ENCODE measurements at regions not wholly inside any gene's neighbourhood (a gene's known extent, or its start where the extent isn't known, plus 50 kb on each side); places are given as distances from the start of the nearest gene placed in this dataset.

DNA sequence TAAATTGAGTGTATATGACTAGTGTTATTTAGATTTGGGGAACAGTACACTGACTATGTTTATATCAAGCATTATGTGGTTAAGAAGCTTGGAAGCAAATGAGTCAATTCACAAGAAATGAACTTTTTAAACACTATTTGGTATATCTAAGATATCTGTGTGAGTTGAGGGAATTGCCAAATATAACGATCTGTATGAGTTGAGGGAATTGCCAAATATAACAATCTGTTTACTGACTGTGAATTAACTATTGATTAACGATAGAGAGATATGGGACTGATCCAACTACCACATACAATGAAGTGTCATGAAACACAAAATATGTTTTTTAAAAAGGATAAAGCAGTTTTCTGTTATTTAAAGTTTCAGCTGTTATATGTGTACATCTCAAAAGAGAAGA, 301.4 kb downstream of the TENT4A start:
- DNase-seq (ENCODE audit: low spot score): no peak

DNA sequence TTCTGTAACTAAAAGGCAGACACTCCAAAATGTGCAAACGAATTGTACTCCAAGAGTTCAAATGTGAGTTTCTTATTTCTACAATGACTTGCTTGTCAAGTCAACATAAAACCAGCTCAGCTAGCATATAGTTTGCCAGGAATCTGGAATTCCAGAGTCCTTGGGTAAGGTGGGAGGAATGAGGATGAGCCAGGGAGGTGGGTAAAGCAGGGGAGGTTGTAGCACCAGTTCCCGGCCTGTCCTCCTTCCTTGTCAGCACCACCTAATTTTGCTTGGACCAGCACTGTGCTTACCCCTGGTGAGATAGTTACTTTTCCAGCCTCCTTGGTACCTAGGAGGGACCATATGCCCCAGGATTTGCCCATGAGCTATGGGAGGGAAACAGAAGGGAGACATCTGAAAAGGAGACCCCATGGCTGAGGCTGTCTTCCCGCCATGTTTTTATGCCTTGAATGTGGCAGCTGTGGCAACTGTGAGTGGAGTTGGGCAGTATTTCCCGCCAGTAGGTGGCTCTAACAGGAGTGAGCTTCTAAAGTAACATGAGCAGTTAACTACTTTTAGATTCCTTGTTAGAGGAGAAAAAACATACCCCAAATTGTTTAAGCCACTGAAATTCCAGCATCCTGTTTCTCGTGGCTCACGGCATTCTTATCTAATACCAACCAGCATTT, 302.5 kb downstream of the TENT4A start:
- peak; percentile 23 for DNase-seq (ENCODE audit: low spot score)

DNA sequence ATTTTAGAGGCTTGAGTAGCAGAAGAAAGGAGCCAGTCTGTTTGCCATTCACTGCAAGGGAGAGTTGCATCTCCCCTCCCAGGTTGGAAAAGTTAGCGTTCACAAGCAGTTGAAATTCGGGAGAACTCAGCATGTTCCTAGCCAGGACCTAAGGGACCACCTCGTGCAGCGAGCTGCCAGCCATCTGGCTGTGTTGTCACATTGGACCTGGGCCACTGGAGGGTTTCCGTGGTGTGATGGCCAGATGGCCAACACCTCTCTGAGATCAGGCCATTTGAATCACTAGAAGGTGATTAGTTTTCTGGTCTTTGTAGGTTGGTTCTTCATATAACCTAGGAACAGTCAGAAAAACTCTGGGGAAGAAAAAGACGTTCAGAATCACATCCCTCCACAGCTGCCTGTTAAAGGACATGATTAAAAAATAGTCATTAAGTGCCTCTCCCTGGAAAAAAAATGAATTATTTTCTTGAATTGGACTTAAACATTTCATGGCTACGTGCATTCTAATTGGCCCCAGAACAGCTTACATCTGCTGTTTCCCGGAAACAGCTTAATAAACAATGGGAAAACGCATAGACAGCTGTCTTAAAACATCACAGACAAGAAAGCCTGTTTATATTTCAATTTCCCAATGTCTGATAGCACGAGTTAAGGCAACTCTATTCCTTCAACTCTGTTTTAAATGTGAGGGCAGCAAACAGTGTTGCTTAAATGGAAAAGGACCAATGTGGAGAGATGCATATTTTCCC, 303.9 kb downstream of the TENT4A start:
- no peak for DNase-seq (ENCODE audit: low spot score)

DNA sequence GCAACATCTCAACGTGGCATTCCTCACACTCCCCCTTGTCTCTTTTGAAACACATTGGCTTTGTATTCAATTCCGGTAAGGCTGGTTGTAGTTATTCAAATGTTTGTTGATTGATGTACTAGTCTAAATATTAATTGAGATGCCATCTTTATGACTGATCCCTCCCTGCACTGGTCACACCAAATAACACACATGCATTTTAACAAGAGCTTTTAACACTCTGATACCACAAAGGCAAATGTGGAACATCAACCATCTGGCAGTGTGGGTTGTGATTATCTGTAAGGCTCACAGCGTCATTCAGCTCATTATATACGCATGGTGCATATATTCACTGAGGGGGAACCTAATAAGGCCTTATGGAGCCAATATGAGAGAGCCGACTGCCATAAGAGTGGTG, 305.0 kb downstream of the TENT4A start:
- no peak for DNase-seq (ENCODE audit: low spot score)

DNA sequence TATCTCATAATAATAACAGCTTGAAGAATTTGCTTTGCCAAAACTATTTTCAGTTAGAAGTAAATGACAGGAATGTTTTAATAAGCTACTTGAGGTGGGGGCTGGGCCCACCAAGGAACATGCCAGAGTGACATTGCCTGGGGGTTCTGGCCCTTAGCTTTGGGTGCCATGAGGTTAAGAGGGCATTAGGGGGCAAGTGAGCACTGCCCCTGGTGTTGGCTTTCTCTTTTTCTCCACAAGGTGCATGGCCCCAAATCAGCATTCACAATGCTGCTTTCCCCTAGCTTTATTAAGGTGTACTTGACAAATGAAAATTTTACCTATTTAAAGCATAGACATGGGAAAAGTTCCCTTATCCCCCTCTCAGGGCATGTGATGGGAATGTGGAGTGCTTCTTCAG, 305.4 kb downstream of the TENT4A start:
- no peak for DNase-seq (ENCODE audit: low spot score)

DNA sequence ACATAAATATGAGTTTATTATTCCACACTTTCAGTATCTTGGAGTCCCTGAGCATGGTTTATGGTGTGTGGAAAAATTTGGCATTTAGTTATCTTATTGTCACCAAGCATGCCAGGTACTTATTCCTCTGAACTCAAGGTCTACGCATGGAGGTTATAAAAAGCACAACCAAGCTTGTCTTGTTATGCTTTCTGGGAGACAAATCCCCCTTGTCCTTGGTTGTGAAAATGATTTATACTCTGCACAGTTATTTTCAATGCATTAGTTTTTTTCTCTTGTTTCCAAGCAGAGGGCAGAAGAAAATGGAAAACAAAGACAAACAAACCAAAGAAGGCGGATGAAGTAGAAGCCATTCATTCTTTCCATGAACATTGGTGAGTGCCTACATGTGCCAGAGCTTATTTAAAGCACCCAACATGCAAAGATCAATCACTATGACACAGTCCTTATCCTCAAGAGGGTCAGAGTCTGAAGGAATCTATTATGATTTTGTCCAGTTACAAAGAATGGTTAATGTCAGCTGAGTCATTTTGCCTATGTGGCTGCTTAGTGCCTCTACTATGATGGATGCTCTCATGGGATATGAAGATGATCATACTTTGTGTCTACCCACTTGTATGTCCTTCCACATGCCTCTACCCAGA, 323.1 kb downstream of the TENT4A start:
- DNase-seq (ENCODE audit: low spot score): no peak

DNA sequence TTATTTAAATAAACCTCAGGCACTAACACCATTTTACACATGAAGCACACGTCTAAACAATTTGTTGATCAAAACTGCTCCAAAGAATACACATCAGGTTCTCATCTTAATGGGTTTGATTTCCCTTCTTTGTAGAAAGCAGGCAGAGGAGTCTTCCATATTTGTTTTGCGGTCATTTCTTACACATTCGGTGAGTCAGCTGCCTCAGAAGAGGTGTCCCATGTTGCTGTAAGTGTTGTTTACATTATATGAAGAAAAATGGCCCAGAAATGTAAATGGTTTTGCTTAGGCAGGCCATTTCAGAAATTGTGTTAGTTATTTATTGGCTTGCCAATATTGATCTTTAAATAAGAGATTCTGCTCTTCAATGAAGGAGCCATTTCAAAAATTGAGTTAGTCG, 325.8 kb downstream of the TENT4A start:
- no peak for DNase-seq (ENCODE audit: low spot score)

DNA sequence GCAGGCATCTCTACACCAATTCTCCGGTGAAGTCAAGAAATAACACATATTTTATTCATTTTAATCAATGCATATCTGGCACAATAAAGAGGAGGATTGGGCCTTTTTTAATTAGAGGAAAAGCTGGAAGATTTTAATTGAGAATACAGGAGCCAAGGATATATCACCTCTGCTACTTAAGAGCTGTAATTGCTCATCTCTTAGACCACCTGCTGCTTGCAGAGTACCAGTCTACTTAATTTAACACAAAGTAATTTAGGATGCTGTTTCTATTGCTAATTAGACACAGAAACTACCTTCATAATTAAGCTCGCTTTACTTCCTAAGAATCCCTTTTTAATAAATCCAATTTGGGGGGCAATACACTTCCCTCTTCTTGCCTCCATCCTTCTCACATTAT, 326.9 kb downstream of the TENT4A start:
- no peak for DNase-seq (ENCODE audit: low spot score)

DNA sequence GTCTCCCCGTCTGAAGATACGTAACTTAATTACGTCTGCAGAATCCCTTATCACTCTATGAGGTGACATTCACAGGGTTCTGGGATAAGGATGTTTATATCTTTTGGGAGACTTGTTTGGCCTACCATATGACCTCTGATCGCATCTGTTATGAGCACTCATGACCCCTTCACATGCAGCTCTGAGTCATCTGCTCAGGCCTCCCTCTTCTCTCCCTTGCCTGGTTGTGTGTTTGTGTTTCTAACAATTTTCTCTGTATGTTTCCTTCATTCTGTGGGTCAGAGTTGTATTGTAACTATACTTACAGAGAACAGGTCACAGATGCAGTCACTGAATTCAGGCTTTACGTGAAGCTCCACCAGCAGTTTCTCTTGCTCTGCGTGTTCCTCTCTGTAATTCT, 330.6 kb downstream of the TENT4A start:
- DNase-seq (ENCODE audit: low spot score): no peak

DNA sequence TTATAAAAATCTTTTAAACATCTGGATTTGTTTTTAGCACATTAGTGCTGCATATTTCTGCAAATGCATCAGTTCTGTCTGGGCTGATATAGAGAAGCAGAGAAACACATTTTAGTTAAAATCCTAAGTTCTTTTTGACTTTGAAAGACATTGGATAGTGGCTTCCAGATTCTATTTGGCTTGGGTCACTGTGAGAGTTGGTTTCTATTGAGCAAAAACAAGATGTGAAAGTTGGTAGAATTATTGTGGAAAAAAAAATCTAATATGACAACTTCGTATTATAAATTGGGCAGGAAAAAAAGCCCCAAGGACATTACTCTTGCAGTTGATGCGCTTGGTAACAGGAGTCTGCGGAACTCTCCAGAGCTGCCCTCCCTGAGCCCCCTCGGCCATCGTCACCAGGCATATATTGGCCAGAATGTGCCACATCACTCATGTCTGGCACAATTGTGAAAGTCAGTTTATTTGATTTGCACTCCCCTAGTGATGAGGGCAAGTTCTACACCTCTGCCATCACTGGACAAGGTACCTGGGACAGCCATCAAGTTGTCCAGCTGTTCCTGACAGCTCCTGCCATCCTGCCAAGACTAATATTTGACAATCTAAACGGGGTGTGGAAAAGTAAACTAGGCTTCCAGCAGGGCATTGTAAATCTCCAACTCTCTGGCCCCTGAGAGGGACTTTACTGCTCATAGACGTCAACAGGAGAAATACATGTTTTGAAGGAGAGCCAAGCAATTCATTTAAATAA, 334.5 kb downstream of the TENT4A start:
- DNase-seq (ENCODE audit: low spot score): no peak

DNA sequence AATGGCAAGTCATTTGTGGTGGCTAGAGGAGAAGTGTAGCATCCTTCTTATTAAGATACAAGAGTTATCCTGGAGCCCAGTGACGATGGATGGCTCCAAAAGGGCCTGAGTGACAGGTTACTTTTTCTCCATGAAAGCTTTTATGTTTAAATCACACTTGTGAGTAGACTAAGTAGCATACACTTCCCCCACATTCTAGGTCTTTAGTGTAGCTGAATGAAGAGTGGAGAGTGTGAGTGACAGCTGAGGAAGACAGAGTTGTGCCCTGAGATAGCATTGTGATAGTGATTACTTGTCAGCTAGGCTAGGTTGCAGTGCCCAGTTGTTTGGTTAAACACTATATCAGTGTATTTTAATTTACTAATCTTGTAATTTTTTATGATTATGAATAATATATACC, 337.8 kb downstream of the TENT4A start:
- no peak for DNase-seq (ENCODE audit: low spot score)

DNA sequence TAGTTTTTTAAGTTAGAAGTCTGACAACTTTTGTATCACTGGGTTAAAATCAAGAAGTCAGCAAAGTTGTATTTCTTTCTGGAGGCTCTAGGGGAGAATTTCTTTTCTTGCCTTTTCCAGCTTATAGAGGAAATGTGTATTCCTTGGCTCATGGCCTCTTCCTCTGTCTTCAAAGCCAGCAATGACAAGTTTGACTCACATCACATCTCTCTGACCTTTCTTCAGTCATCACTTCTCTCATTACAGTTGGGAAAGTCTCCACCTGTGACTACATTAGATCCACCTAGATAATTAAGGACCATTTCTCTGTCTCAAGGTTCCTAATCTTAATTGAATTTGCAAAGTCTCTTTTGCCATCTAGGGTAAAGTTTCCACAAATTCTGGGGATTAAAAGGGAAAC, 339.9 kb downstream of the TENT4A start:
- DNase-seq (ENCODE audit: low spot score): no peak

DNA sequence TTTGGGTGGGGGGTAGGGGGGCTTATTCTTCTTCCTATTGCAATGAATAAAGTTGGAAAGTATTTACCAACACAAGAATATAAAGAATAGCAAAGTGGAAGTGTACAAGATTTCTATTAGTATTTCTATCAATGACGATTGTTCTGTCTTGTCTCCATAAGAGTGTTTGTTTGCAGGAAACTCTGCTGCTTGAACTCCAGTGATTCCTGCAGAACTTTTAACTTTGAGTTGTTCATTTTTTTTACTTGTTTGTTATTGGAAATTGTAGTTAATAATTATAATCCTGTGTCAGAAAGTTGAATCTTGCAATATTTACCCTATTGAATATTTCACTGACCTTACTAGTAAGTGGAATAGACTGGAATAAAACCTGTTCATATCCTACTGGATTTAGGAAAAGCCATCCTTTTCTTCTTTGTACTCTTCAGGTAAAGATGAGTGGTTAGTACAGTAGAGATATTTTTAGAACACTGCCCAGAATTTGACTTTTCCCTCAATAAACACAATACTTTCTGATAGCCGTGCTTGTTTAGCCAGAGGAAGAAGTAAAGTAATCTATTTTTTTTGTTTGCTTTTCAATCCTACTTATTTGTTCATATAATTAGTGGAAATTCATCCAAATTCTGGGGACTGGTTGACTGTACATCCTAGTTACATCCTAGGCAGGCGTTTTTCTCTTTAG, 340.4 kb downstream of the TENT4A start:
- no peak for DNase-seq (ENCODE audit: low spot score)

DNA sequence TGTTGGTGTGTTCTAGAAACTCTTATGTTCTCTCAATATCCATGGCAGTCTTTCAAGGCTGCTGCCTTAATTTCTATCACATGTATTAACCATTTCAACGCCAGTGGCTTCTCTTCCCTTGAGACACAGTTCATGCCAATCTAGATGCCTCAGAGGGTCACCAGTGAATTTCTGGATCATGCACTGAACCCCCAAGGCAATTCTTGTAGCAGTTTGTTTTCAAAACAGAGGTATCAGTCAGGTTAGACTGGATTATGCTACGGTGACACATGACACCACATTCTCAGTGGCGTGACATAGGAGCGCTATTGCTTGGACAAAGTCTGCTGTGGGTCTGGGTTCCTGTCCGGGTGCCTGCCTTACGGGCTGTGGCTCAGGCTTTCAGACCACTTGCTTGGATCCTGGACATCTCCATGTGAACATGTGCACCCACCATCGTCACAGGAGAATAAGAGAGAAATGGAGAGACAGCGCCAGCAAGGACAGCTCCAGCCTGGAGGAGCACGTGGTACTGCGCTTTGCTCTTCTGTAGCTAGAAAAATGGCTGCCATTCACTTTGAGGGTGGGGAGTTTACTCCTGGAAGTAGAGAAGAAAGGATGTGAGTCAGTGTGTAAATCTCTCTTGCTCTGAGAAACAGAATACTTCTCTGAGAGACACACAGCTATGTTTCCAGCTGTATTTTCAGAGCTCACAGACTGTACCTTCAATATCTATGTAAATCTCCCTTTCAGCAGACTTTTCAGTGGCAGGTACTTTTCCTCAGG, 329.3 kb upstream of the ADCY2 start:
- no peak for DNase-seq (ENCODE audit: low spot score)

DNA sequence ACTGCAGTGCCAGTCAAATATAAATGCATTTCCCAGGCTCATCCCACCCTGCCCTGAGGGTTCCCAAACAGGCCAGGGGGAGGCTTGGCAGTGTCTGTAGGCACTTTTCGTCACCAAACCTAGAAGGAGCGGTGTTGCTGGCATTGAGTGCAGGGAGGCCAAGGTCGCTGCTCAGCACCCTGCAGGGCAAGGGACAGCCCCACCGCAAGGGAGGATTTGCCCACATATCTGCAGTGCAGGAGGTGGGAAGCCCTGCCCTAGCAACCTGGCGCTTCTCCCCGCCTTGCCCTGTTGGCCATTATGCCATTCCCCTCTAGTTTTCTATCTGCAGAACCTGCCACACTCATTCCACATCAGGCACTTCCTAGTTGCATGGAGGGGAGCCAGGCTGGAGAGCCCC, 327.8 kb upstream of the ADCY2 start:
- DNase-seq (ENCODE audit: low spot score): no peak

DNA sequence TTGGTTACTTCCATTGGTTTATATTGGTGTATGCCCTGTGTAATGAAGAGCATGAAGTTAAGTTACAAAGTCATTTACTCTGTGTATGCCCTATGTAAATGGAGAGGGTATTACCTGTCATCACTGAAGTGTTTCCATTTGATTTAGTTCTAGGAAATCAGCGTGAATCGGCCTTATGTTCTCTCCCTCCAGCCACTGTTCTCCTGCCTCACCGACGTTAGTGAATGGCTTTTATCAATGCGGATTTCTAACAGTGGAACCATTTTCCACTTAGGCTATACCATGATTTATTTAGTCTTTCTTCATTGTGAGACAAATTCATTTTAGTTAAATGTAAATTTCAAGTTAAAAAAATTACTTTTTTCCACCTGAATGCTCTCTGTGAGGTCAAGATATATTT, 327.0 kb upstream of the ADCY2 start:
- no peak for DNase-seq (ENCODE audit: low spot score)

DNA sequence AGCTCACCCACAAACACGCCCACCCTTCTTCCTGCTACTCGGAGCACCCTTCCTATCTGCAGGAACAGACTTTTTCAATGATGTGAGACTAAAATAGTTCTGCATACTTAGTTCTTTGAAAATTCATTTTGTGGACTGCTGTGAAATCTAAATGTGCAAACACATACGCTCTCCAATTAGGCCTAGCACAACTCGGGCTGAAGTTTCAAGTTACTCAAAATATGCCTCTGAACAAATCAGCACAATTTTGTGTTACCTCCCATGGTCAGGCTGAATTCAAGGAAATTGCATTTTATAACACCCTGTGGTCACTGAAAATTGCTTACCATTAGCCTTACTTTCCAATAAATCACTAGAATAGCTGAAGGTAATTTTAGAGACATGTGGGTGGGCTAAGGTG, 323.8 kb upstream of the ADCY2 start:
- no peak for DNase-seq (ENCODE audit: low spot score)

DNA sequence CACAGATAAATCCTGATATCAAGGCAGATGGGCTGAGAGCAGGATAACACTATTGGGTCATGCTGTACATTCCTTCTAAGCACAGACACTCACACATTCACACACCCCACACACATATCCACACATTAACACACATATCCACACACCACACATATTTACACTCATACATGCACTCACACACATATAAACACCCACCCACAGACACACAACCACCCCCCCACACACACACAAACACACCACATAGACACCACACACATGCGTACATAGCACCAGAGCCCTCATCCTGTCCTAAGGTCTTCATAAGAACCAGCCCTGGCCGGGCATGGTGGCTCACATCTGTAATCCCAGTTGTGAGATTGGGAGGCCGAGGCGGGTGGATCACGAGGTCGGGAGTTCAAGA, 322.3 kb upstream of the ADCY2 start:
- no peak for DNase-seq (ENCODE audit: low spot score)

DNA sequence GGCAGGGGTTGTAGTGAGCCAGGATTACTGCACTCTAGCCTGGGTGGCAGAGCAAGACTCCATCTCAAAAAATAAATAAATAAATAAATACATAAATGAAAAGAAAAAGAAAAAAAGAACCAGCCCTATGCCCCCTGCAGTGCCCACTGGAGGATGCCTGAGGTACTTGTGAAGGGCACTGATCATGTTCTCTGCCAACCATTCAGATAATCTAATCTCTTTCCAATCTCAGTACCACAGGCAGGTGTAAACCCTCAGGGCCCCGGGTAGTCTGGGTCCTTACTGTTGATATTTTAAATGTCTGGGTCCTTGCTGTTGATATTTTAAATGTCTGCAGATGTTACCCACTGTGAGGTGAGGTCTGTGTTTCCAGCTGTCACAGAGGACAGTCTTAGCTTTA, 321.8 kb upstream of the ADCY2 start:
- DNase-seq (ENCODE audit: low spot score): no peak

DNA sequence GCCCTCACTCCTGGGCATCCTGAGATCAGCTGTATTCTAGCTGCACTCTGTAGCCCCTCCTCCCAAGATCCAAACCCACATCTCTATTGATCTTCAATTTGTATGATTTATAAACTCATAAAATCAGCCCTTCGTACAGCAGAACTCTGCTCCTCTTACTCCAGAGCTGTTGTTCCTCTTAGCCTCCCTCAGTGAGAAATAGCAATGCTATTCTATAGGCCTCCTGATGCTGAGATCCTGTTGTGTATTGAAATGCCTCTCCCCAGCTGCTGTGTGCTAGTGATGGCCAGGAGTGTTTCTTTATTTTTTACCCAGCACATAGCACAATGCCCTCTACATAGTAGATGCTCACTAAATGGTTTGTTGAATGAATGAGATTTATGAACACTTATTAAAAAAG, 320.5 kb upstream of the ADCY2 start:
- DNase-seq (ENCODE audit: low spot score): no peak

DNA sequence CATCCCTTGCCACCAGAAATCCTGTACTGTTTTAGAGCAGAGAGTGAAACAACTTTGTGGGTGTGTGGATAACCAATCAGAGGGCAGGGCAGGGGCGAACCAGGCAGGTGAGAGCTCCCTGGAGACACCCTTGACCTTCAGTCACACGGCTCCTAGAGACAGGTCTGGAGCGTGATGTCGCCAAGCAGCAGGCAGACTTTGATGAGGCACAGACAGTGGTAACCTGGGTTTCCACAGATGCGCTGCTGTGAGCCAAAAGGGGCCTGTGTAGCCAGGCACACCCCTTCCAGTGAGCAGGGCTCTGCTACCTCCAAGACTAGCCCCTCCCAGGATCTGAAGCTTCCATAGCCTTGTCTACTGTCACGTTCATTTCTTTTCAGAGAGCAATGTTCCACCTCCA, 317.8 kb upstream of the ADCY2 start:
- DNase-seq (ENCODE audit: low spot score): no peak
